ENCODE measurements at regions not wholly inside any gene's neighbourhood (a gene's known extent, or its start where the extent isn't known, plus 50 kb on each side); places are given as distances from the start of the nearest gene placed in this dataset.
"Not testable (repeated sequence)": the region's sequence is repeated elsewhere in the genome, so short reads cannot be mapped to it uniquely, and the experiment has no call there.

DNA sequence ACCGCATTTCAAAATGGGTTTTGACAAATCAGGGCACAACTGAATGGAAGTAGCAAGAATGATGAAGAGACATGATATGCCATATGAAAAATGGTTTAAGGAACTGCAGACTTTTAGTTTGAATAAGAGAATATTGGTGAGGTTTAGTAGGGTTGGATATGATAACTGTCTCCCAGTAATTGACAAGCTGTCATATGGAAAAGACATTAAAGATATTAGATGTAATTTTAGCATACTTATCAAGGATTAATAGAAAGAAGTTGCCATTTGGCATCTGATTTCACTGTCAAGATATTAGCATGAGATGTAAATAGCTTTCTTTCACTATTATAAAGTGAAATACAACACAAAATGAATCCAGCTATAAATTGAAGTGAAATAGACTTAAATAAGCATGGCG lies 169.0 kb upstream of the MPDZ start:
- no peak for DNase-seq
- intact Hi-C loops (cut with DNase I), result loop anchor here (5.0 kb wide), 1 partner anchor 904 kb away; no protein-coding TSS in a partner anchor

GRCh38 chr9:13447843-13448422 lies 168.4 kb upstream of the MPDZ start:
- no peak for DNase-seq

DNA sequence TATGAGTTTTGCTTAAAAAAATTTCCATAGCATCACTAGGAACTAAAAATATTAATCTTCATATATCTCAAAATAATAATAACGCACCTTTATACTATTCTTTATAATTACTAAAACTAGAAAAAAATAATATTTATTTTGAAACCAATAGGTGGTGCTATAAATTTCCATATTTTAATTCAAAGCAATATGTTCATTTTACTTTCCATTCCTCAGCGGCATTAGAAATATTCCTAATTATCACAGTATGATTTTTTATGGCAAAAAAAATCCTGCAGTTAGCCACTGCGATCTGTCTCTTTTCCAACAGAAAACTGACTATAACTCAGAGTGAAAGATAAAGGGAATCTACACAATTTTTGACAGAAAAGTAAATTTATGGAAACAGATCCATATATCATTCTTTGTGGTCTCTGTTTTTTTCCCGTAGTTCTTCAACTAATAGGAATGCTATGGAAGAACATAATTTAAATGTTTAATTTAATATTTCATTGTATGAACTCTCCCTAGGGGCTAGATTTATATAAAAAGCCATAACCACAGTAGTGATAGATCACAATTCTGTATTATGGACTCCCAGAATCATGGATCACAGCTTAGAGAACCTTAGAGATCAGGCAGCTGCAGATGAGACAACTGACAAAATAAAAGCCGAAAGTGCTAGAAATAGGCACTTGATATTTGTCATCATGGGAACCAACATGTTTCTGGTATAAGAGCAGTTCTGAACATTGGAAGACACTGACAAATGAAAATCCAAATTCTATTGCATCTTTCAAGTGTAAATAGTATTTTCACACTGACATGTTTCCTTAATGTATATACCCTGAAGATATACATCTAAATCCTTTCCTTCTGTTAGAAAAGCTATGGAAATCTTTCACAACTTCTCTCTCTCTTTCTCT lies 167.7 kb upstream of the MPDZ start:
- intact Hi-C loops (cut with DNase I), result loop anchor here (5.0 kb wide), 1 partner anchor 905 kb away; no protein-coding TSS in a partner anchor

More at GRCh38 chr9:13447843-13448422, 168.4 kb upstream of the MPDZ start:
- intact Hi-C loops (cut with DNase I), result loop anchor here (5.0 kb wide), 1 partner anchor 904 kb away; no protein-coding TSS in a partner anchor

GRCh38 chr9:13446286-13446937 lies 166.9 kb upstream of the MPDZ start:
- intact Hi-C loops (cut with DNase I), result loop anchor here (5.0 kb wide), 1 partner anchor 906 kb away; no protein-coding TSS in a partner anchor

More for the DNA sequence above, 167.7 kb upstream of the MPDZ start:
- no peak for DNase-seq

DNA sequence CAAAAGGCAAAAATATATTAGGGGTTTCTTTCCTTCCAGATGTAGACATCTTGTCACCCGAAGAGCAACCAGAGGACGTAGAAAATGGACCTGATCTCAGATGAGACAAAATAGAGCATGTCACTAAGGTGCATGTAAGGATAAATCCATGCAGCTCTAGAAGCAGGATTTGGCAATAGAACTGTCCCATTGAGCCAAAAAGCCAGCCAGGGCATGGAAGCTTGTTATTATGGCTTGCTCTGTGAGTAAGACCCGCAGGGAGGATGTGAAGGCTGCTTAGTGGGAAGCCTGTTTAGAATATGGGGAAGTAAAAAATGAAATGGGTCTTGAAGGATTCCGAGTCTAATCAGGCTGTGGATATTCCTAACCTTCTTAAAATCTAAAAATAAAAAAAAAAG lies 165.6 kb upstream of the MPDZ start:
- intact Hi-C loops (cut with DNase I), result loop anchor here (5.0 kb wide), 1 partner anchor 907 kb away; no protein-coding TSS in a partner anchor
- DNase-seq, result peak in 8 of 42 donors; percentile 14 to 56 (median 34)

More at GRCh38 chr9:13446286-13446937, 166.9 kb upstream of the MPDZ start:
- DNase-seq, result no peak

DNA sequence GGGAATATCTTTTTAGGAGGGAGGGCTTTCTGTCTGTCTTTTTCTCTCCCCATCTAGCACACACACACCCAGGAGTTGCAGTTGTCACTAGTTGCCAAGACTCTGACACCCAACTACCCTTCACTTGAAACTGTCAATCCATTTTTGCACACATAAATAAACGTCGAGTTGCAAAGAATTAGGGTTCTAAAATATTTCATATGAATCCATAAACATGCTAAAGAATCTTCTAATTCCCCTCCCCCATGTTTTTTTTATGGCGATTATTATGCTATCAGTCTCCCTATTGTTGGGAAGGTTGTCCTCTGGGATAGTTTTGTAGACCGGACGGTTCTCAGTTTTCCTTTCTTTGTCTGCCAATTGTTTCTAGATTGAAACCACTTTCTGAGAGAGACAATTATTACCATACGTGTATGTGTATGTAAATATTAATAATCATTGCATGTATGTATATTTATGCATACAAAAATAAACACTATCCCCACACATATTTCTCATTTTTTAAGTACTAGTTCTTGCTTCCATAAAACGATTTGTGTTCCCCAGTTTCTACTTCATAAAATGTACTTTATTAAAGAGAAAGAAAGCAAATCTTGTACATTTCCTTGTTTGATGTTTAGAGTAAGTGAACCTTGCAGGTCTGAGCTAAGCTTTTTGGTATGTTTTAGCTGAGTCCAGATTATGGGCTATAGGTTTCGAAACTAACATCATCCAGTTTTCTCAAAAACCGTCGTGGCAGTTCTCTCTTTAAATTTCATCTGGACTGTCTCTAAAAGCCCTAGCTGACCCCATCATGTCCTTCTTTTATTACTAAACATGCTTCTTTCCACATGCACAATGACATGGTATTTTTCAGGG lies 165.0 kb upstream of the MPDZ start:
- intact Hi-C loops (cut with DNase I), result loop anchor here (5.0 kb wide), 2 partner anchors 143 to 908 kb away; no protein-coding TSS in a partner anchor
- no peak for DNase-seq

DNA sequence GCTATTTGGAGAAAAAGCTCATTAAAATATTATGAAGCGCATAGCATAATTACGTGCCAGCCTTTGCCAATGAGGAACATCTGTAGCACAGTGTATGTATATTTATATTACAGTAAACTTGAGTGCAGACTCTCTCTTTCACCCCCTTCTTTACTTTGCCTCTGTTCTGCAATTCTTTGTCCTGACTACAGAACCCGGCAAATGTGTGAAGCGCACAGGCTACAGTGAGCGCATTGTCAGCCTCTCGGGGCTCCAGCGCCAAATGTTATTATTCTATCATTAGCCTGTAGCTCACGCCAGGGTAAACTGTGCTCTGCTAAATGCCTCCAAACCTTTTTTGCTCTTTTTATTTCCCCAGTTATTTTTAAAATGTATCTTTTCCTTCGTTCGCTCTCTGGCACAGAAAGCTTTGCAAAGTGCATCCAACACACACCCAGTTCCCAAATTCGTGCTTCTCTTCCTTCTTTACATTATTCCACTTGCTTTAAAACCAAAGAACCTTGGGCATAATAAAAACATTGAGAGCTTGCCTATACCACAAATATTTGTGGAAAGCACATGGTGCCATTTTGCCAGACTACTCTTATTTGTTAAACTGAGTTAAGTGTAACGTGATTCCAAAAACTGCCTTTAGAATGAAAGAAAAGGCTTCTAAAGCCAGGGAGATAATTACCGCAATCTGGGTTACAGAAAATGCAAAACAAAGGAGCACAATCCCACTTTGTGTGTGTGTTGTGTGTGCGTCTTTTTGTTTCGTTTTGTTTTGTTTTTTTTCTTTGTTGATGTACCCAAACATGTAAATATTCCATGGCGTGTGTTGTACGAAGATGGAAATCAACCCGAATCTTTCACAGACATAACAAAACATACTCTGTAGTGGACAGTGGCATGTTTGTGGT lies 164.1 kb upstream of the MPDZ start:
- intact Hi-C loops (cut with DNase I), result loop anchor here (5.0 kb wide), 1 partner anchor 144 kb away; no protein-coding TSS in a partner anchor
- DNase-seq, result peak; percentile 35 to 86 (median 68)

GRCh38 chr9:13439685-13440476 lies 160.4 kb upstream of the MPDZ start:
- DNase-seq, result no peak
- intact Hi-C loops (cut with DNase I), result loop anchor here (5.0 to 10.0 kb wide), 2 partner anchors 147 to 245 kb away; no protein-coding TSS in a partner anchor

DNA sequence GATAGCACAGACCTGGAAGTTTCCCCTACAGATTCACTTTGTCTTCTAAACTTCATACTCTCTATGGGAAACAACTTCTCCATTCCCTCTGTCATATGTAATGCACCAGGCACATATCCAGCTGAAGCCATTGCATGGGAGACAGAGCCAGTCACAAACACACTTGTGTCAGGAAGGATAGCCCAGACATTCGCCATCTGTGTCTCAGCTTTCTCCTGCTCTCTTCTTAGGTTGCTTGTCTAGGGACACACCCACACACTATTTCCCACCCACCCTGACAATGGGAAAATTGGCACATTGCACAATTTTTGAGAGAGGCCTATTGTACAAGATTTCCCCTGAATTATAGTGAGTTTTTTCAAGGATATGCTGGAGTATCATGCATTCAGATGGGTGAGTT lies 158.4 kb upstream of the MPDZ start:
- DNase-seq, result no peak
- intact Hi-C loops (cut with DNase I), result loop anchor here (10.0 kb wide), 1 partner anchor 247 kb away; no protein-coding TSS in a partner anchor

- intact Hi-C loops (cut with DNase I), result loop anchor here (10.0 kb wide), 1 partner anchor 248 kb away; no protein-coding TSS in a partner anchor
Observed at GRCh38 chr9:13436591-13436990, 157.1 kb upstream of the MPDZ start.

DNA sequence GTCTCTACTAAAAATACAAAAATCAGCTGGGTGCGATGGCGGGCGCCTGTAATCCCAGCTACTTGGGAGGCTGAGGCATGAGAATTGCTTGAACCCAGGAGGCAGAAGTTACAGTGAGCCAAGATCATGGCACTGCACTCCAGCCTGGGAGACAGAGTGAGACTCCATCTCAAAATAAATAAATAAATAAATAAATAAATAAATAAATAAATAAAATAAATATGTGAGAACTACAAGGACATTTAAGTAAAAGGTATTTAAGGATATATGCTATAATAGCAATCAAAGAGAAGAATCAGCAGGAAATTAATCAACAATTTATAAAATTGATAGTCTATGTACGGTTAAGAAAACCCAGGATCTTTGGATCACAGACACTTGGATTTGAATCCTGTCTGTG lies 154.0 kb upstream of the MPDZ start:
- not testable (repeated sequence) for DNase-seq
- intact Hi-C loops (cut with DNase I), result loop anchor here (10.0 kb wide), 1 partner anchor 251 kb away; no protein-coding TSS in a partner anchor

More at GRCh38 chr9:13436591-13436990, 157.1 kb upstream of the MPDZ start:
- DNase-seq, result no peak

DNA sequence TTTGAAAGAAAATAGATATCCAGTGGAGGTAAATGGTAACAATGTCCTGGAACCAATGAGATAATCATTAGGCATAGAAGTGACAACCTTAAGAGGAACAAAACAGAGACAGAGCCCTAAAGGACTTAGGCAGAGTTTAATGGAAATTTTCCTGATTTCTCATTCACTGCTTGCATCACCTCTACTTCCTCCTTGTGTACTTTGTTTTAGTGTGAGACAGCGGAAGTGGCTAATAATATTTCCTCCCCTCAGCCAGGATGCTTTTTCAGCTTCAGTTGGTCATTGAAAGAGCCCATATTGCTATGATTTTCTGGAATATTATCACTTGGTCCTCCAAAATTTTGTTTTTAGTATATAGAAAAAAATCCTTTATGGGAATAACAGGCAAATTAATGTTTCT lies 153.4 kb upstream of the MPDZ start:
- intact Hi-C loops (cut with DNase I), result loop anchor here (10.0 kb wide), 1 partner anchor 252 kb away; no protein-coding TSS in a partner anchor

DNA sequence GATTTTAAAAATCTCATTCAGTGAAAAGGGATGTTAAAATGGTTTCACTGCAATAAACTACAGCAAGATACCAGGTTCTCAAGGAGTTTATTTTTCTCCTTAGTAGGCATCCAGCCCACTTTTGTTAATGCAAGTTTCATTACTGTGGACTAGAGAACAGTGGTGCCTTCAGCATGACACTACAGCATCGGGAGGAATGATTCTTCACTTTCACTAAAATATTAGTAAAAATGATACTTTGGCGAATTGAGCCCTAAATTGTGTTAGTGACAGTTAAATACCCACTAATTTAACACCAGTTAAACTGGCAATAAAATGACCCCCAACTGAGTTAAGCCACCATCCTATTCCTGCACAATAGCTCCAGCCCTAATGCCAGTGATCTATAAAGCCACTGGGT lies 152.2 kb upstream of the MPDZ start:
- DNase-seq, result no peak
- intact Hi-C loops (cut with DNase I), result loop anchor here (10.0 kb wide), 1 partner anchor 253 kb away; no protein-coding TSS in a partner anchor

More for the DNA sequence above, 153.4 kb upstream of the MPDZ start:
- no peak for DNase-seq

DNA sequence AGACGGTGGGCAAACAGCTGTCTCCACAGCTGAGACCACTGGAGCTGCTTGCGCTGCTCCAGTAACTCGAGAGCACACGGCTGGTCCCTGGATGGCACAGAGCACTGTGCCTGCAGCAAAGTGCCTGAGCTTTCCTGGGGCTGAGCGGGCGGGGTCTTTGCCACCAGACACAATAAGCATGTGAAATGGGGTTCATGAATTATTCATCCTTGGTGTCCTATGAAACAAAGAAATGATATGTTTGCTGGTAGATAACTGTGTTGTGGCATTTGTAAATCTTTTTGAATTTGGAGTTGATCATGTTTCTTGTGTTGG lies 151.7 kb upstream of the MPDZ start:
- intact Hi-C loops (cut with DNase I), result loop anchor here (10.0 kb wide), 1 partner anchor 254 kb away; no protein-coding TSS in a partner anchor
- peak; percentile 35 to 85 (median 71) for DNase-seq

DNA sequence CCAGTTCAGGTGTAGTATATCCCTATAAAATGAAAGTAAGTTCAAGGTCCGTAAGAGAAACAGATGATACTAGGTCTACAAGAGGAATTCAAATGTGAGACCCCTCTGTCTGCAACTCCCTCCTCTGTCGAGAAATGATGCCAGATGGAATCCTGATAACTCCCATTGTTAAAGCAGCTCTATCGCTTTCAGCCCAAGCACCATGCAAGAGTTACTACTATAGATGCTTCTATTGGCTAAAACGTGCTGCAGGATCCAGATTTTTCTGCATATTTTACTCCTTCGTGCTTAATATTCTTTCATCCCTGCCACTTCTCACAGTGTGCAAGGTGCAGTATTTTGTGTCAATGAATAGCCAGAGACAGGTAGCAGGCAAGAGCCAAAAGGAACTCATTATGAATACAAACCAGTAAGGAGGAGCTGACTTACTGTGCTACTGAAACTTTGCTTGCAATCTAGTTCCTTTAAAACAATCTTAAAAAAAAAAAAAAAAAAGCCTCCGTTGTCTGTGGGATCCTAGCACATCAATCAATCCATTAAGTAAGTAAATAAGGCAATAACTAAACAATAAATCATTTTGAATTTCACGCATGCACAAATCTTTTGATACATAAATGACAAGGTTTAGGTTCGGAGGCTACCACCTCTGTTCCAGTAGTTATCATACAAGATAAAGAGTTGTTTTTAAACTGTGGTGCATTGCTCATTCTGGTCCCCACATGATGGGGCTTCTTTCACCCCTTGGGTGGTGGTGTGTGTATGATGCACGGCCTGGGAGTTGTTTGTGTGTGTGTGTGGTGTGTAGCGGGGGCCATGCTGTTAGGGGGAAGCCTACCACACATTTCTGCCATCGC lies 151.1 kb upstream of the MPDZ start:
- peak in 1 of 42 donors; percentile 35 for DNase-seq
- intact Hi-C loops (cut with DNase I), result loop anchor here (10.0 kb wide), 1 partner anchor 254 kb away; no protein-coding TSS in a partner anchor

Measured in head of caudate nucleus (tissue), 42 donors.